RPMI8226 (cell line): ENCODE measurements at regions not wholly inside any gene's neighbourhood (a gene's known extent, or its start where the extent isn't known, plus 50 kb on each side); places are given as distances from the start of the nearest gene placed in this dataset.
A peak's percentile ranks its signal among the peaks of the same experiment; 100 is the strongest.
"Not testable (repeated sequence)": the region's sequence is repeated elsewhere in the genome, so short reads cannot be mapped to it uniquely, and the experiment has no call there.

Source experiments
- DNase-seq: peaks from one replicate; pipeline ENCODE4 v3.0.0-alpha.2; 2015

DNA sequence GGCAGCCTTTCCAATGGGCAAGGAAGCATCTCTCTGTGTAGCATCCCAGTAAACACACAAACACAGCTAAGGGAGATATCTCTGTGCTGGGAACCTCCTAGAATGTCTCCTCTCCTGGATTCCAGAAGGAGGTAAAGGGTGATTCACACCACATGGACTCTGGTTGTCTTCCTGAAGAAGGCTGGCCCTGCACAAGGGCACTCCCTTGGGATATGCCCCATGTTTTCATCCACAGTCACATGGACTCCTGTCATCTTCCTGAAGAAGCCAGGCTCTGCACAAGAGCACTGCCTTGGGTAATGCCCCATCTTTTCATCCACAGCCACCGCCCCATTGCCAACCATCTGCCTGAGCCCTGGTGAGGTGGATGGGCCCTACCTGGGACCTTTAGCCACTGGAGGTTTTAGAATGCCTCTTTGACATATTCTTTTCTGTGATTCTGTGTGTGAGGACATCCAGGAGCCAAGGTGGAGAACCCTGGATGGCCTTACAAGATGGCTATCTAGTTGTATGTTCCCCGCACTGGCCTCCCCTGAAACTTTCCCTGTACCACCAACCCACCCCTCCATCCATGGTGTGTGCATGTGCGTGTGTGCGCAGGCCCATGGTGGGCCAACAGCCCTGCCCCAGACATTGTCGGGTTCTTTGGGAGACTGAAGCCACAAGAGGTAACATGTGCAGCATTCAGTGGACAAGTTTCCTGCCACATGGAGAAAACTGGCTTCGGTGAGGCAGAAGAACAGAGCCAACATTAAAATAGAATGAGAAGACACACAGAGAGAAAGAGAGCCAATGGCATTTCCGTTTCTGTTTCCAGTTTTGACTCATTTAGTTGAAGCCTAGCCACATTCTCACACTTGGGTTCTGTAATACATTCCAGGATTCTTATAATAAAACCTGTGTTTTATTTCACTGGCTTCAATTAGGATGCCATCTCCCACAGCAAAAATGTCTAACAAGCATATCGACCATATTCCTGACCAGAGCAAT is 110.2 kb upstream of the CST7 start:
- no peak for DNase-seq

GRCh38 chr20:24840121-24840713 is 108.9 kb upstream of the CST7 start:
- DNase-seq: no peak

GRCh38 chr20:24842274-24842917 is 106.7 kb upstream of the CST7 start:
- no peak for DNase-seq

DNA sequence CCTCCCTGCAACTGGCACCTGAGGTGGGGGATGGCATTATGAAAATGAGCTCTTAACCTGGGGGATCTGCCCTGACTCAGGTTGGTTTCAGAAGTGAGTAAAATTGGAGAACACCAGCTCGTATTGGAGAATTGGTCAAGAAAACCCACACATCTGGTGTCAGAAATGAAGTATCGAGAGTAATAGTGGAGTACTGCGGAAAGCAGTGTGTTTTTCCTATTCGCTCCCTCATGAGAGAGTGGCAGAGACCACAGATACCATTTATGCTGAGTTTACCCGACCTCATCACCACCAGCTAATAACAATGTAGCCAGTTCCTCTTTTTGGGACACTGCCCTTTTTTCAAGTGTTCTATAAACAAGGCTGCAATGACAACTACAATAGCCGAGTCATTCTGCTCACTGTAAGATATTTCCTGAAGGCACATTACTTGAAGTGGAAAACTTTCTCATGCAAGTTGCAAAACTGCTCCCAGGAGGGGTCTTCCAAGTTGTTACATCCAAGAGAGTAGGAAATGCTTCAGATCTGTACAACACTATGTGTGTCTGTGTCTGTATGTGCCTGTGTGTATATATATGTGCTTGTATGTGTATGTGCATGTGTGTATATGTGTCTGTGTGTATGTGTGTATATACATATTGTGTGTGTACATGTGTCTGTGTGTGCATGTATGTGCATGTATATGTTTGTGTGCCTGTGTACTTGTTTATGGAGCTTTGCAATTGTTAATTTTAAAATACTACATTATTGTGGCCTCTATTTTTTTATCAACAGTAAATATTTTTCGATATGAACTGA is 106.0 kb upstream of the CST7 start:
- DNase-seq: peak; percentile 94

DNA sequence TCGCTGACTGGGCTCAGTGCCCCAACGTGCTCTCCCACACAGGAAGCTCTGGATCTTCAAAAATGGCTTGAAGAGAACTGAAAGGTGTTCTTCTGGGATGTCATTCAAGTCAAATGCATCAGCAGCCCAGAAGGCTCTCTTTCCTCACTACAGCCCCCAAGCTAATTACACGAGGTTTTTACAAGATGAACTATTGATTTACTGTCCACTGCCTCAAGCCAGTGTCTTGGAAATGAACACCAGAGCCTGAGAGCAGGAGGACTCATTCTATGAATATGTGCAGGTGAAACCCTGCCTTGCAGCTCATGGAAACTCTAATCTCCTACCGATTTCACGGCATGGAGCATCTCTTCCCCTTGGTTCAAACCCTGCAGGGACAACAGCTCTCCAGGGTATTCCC is 98.9 kb upstream of the CST7 start:
- DNase-seq: no peak

- no peak for DNase-seq
These were observed 97.6 kb upstream of the CST7 start for GRCh38 chr20:24851346-24852019.

DNA sequence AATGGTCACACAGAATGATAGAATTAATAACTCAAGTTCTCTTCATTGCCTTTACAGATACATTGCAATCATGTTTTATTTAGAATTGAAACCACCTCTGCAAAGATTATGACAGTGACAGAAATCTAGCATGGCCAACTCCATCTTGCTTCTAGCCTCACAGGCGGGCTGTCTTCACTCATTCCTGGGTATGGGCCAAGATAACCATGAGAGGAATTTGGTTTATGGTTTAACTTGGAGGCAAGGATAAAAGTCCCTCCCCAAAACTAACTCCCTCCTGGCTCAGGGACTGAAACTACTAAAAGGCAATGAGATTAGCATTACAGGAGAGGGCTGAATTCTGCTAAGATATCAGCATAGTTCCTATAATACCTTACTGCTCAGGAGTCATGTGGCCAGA is 95.2 kb upstream of the CST7 start:
- DNase-seq: no peak

- no peak for DNase-seq
These were observed 93.2 kb upstream of the CST7 start for GRCh38 chr20:24855848-24856247.

GRCh38 chr20:24858500-24858899 is 90.6 kb upstream of the CST7 start:
- not testable (repeated sequence) for DNase-seq

- DNase-seq: no peak
These were observed 89.5 kb upstream of the CST7 start for GRCh38 chr20:24859539-24859938.

- no peak for DNase-seq
These were observed 86.9 kb upstream of the CST7 start for GRCh38 chr20:24862186-24862585.

GRCh38 chr20:24862606-24863005 is 86.5 kb upstream of the CST7 start:
- no peak for DNase-seq

DNA sequence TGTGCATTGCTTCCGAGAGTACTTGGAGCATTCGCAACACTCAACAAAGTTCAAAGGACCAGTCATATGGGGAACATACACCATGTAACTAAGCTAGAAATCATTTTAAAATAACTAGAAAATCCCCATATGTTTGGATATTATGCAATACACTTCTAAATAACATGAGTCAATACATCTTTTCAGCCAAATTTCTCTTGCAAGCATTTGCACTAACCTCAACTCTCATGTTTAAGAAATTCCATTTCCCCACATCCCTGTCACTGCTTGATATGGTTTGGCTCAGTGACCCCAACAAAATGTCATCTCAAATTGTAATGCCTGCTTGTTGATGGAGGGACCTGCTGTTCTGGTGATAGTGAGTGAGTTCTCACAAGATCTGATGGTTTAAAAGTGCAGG is 85.7 kb upstream of the CST7 start:
- DNase-seq: no peak

DNA sequence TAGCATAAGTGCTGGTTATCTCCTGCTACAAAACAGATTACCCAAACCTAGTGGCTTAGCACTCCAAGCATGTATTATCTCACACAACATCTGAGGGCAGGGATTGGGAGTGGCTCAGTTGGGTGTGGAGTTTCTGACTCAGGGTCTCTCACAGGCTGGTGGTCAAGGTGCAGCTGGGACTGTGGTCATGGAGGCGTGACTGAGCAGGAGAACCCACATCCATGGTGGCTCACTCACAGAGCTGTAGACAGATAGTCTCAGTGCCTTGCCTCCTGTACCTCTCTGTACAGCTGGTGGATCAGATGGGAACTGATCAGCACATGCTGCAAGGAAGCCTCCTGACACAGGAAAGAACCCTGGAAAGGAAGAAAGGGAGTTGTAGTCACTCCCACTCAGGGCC is 83.1 kb upstream of the CST7 start:
- DNase-seq: no peak

- DNase-seq: no peak
These were observed 82.3 kb upstream of the CST7 start for GRCh38 chr20:24866742-24867141.

- DNase-seq: no peak
These were observed 81.5 kb upstream of the CST7 start for GRCh38 chr20:24867556-24867955.

GRCh38 chr20:24868396-24868927 is 80.6 kb upstream of the CST7 start:
- DNase-seq: no peak

GRCh38 chr20:24868959-24869358 is 80.1 kb upstream of the CST7 start:
- DNase-seq: no peak

- DNase-seq: no peak
These were observed 79.0 kb upstream of the CST7 start for GRCh38 chr20:24870057-24870456.

GRCh38 chr20:24870881-24871280 is 78.2 kb upstream of the CST7 start:
- no peak for DNase-seq

GRCh38 chr20:24871480-24872213 is 77.4 kb upstream of the CST7 start:
- DNase-seq: no peak
